Right ventricle myocardium inferior (tissue), 1 donor: ENCODE measurements at regions not wholly inside any gene's neighbourhood (a gene's known extent, or its start where the extent isn't known, plus 50 kb on each side); places are given as distances from the start of the nearest gene placed in this dataset.
"Not testable (repeated sequence)": the region's sequence is repeated elsewhere in the genome, so short reads cannot be mapped to it uniquely, and the experiment has no call there.

Experiments used
- ATAC-seq: fragments of 200-7000 bp; cut with Tn5 transposase; one replicate; pipeline ENCODE4 v1.9.1; 2020; ENCODE audit warnings: mild to moderate bottlenecking, moderate library complexity
- DNase-seq: peaks from one replicate; pipeline ENCODE4 v3.0.0; 2021; ENCODE audit errors: missing footprints
- intact Hi-C: fragments of 100-400 bp; cut with DNase I; formaldehyde crosslinking; loops from one replicate; pipeline ENCODE4 v1.11.0; 2022
- donor health status: DM: no; HTN: yes; CAD: no; lungs with severe emphysema.

- ATAC-seq (no peak), DNase-seq (no peak)
- intact Hi-C loops, result no loop called here
Observed at GRCh38 chr4:55028196-55028595, 97.2 kb downstream of the KDR start.

- ATAC-seq, result no peak
- no peak for DNase-seq
- intact Hi-C loops, result no loop called here
Observed at GRCh38 chr4:55027596-55027995, 97.8 kb downstream of the KDR start.

- intact Hi-C loops, DNase-seq: not testable (repeated sequence)
Observed at GRCh38 chr4:55025456-55025855, 99.9 kb downstream of the KDR start.

GRCh38 chr4:55023030-55023429 is 102.4 kb downstream of the KDR start:
- intact Hi-C loops, result no loop called here
- DNase-seq, result no peak
- ATAC-seq, result no peak

More at GRCh38 chr4:55025456-55025855, 99.9 kb downstream of the KDR start:
- ATAC-seq, result not testable (repeated sequence)

GRCh38 chr4:55021214-55021613 is 104.2 kb downstream of the KDR start:
- DNase-seq (no peak), ATAC-seq (no peak)
- intact Hi-C loops, result no loop called here

GRCh38 chr4:55020131-55020530 is 105.3 kb downstream of the KDR start:
- no peak for ATAC-seq
- DNase-seq, result no peak
- intact Hi-C loops, result no loop called here

GRCh38 chr4:55018978-55019377 is 106.4 kb downstream of the KDR start:
- intact Hi-C loops, result no loop called here
- no peak for DNase-seq
- ATAC-seq, result no peak

- no peak for DNase-seq
- intact Hi-C loops, result no loop called here
- ATAC-seq, result no peak
Observed at GRCh38 chr4:55018521-55018920, 106.9 kb downstream of the KDR start.

GRCh38 chr4:55017406-55017805 is 108.0 kb downstream of the KDR start:
- no peak for ATAC-seq
- intact Hi-C loops, result no loop called here
- no peak for DNase-seq

DNA sequence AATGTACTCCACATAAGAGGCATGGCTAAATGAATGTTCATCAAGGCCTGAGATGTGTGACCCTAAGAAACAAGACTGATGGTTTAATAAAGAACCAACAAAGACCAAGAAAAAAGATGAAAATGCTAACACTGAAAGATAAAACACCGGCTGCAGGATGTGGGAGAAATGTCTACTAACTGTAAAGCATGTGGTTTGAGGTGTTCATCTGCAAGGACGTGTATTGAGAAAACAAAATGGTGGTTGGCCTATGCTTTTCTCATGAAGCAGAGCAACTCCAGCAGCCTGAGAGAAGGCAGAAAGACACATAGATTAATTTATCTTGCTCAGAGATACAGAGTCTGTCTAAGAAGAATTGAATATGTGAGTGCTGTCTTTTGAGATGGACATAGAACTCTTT is 109.3 kb downstream of the KDR start:
- DNase-seq (no peak), ATAC-seq (no peak)
- intact Hi-C loops, result no loop called here

- no peak for ATAC-seq
- DNase-seq, result no peak
- intact Hi-C loops, result no loop called here
Observed at GRCh38 chr4:55014876-55015275, 110.5 kb downstream of the KDR start.

DNA sequence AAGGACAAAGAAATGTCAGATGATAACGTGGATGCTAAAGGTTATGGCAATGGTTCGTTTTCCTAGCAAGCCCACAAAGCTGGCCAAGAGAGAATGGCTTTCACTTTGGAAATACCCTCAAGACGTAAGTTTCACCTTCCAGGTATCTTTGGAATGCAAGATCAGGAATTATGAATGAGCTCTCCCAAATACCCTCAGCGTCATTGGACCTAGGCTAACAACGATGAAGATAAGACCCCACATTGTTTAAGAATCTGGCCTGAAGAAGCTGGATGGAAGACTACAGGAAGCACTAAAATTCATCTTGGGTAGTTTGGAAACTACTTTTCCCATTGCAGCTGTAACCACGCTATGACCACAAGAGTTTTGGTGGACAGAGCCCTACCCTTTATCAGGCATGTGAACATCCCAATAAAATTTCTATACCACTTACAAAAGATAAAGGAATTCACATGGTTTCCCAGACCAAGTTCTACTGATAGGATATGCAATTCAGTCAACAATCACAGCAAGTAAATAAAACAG is 111.9 kb downstream of the KDR start:
- intact Hi-C loops, result no loop called here
- no peak for ATAC-seq
- no peak for DNase-seq

DNA sequence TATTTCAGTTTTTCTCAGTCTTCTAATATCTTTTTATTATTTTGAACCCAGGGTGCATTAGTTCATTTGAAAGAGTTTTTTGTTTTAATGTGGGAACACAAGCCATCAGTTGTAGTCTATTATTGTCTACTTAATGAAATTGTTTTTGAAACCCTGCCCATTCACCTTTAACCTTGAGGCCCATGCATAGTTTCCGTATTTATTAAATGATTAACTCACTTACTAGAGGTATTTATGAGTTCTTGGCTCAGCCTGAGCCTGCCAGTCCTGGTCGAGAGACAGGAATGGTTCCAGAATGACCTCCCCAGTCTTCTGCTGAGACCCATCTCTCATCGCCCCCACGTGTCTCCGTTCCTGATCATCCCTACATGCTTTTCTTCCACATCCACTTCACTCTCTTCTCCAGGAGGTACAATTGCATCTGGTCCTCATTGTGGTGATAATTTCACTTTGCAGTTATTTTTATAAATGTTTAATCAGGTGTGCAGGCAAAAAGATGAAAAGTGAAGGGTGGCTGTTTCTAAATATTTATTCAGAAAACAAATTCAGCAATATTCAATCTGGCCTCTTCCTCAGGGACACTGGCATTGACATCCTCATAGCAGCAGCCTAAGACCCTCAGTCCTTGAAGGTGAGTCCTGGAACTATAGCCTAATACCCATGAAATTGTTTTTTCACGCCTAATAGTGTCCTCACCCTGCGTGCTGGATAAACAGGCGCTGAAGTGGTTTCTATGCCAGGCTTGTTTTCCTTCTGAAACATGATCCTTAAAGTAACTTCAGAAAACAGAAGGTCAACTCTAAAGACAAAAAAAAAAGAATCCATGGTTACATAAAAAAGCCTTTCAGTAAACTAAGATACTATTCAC is 112.8 kb downstream of the KDR start:
- intact Hi-C loops, result no loop called here
- no peak for ATAC-seq

GRCh38 chr4:55011761-55012160 is 113.6 kb downstream of the KDR start:
- no peak for DNase-seq
- intact Hi-C loops, result no loop called here
- no peak for ATAC-seq

More for the DNA sequence above, 112.8 kb downstream of the KDR start:
- no peak for DNase-seq

GRCh38 chr4:55010550-55010949 is 114.8 kb downstream of the KDR start:
- DNase-seq, result no peak
- ATAC-seq, result no peak
- intact Hi-C loops, result no loop called here

DNA sequence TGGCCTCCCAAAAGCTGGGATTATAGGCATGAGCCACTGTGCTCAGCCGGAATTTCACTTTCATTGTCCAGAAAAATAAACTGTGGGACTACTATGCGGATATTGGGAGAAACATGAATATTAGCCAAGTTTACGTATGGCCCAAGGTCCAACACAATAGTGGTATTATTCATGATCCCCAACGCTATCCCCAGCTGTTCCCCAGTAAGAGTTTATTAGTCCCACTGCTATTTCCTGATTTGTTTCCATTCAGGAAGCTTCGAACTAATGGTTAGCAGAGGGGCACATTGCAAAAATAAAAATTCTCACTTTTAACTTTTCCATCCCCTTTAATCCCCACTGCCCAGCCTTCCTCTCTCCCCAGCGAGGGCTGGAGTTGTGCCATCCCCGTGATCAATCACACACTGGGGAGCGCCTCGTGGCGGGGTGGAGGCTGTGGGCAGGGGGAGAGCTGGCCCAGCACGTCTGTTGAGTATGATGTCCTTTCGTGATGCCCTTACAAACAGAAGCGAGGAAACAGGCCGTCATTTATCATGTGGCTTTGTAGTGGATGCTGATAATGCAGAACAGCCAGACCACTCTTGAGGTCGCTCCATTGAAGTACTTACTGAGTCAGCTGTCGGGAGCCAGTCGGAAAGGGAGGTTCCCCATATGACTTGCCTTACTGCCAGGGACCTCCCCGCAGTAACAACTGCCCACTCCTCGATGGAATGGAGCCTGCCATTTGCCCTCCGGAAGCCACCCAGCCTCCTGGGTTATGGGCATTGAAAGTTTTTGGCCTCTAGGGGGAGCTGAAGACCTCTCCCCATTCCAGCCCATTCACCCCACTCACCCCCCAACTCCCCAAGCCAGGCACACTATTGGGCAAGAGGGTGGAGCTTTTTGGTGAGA is 117.0 kb downstream of the KDR start:
- ATAC-seq (no peak), DNase-seq (no peak)
- intact Hi-C loops, result loop anchor here (5.0 kb wide), 1 partner anchor 114 kb away; no protein-coding TSS in a partner anchor

DNA sequence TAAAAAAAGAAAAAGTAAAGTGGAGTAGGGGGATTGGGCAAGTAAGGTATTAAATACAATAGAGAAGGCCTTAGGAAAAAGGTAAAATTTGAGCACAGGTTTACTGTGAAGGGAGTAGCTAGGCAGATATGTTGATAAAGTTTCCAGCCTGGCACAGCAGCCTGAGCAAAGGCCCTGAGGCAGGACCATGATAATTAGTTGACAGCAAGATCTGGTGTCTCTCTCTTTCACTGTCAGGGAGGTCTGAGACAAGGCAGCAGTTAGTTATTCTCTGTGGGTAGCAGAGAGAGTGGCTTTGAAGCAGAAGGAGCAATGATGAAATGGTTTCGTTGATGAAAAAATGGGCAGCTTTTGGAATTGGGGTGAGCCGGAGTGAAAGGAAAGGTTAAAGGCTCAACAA is 119.5 kb downstream of the KDR start:
- no peak for DNase-seq
- intact Hi-C loops, result loop anchor here (5.0 kb wide), 1 partner anchor 116 kb away; no protein-coding TSS in a partner anchor
- ATAC-seq, result no peak

GRCh38 chr4:55004831-55005230 is 120.6 kb downstream of the KDR start:
- DNase-seq, result no peak
- ATAC-seq, result peak; percentile 59
- intact Hi-C loops, result loop anchor here (5.0 kb wide), 2 partner anchors 77 to 117 kb away; no protein-coding TSS in a partner anchor

- ATAC-seq, result no peak
- intact Hi-C loops, result loop anchor here (5.0 kb wide), 1 partner anchor 80 kb away; no protein-coding TSS in a partner anchor
- no peak for DNase-seq
Observed at GRCh38 chr4:55002431-55002830, 123.0 kb downstream of the KDR start.
